ENCODE measurements at regions not wholly inside any gene's neighbourhood (a gene's known extent, or its start where the extent isn't known, plus 50 kb on each side); places are given as distances from the start of the nearest gene placed in this dataset.

GRCh38 chr14:22097586-22098292 lies 424.1 kb upstream of the OR4E1 start:
- TF ChIP-seq TCF7L2 (IDR thresholded peaks at IDR 0.05; ENCODE audit: low read depth, low read length) = no peak
- TF ChIP-seq CTCF (IDR thresholded peaks at IDR 0.05) = no peak
- TF ChIP-seq POLR2AphosphoS5 (IDR thresholded peaks at IDR 0.05; ENCODE audit: low read depth, low read length) = no peak
- TF ChIP-seq REST (IDR thresholded peaks at IDR 0.05; ENCODE audit: insufficient read depth in 1 of 2, low read depth in 2 of 2, low read length in 1 of 2) = no peak
- TF ChIP-seq SIN3A (IDR thresholded peaks at IDR 0.05; ENCODE audit: borderline replicate concordance, insufficient read depth, low read depth, low read length) = no peak
